ENCODE measurements at regions not wholly inside any gene's neighbourhood (a gene's known extent, or its start where the extent isn't known, plus 50 kb on each side); places are given as distances from the start of the nearest gene placed in this dataset.

GRCh38 chr14:104374718-104375080 is 204.9 kb upstream of the C14orf180 start:
- no peak for DNase-seq (ENCODE audit: low read depth)
- TF ChIP-seq CTCF (conservative IDR thresholded peaks at IDR 0.05; ENCODE audit: low read length), result no peak
- no peak overlapping the region for H3K4me3 ChIP-seq (ENCODE audit: low read length)

- DNase-seq (ENCODE audit: low read depth), result no peak
- no peak for TF ChIP-seq CTCF (conservative IDR thresholded peaks at IDR 0.05; ENCODE audit: low read length)
- H3K4me3 ChIP-seq (ENCODE audit: low read length), result no peak overlapping the region
Measured at GRCh38 chr14:104375551-104376201, 203.9 kb upstream of the C14orf180 start.

- DNase-seq (ENCODE audit: low read depth), result no peak
- TF ChIP-seq CTCF (conservative IDR thresholded peaks at IDR 0.05; ENCODE audit: low read length), result no peak
Measured at GRCh38 chr14:104376202-104377140, 203.1 kb upstream of the C14orf180 start.

GRCh38 chr14:104377256-104377655 is 202.3 kb upstream of the C14orf180 start:
- no peak for DNase-seq (ENCODE audit: low read depth)
- no peak for TF ChIP-seq CTCF (conservative IDR thresholded peaks at IDR 0.05; ENCODE audit: low read length)
- H3K4me3 ChIP-seq (ENCODE audit: low read length), result no peak overlapping the region

More at GRCh38 chr14:104376202-104377140, 203.1 kb upstream of the C14orf180 start:
- H3K4me3 ChIP-seq (ENCODE audit: low read length), result no peak overlapping the region

- no peak for TF ChIP-seq CTCF (conservative IDR thresholded peaks at IDR 0.05; ENCODE audit: low read length)
- H3K4me3 ChIP-seq (ENCODE audit: low read length), result no peak overlapping the region
Measured at GRCh38 chr14:104378698-104379113, 200.9 kb upstream of the C14orf180 start.

GRCh38 chr14:104382361-104383087 is 197.0 kb upstream of the C14orf180 start:
- H3K4me3 ChIP-seq (ENCODE audit: low read length), result no peak overlapping the region
- no peak for TF ChIP-seq CTCF (conservative IDR thresholded peaks at IDR 0.05; ENCODE audit: low read length)
- DNase-seq (ENCODE audit: low read depth), result no peak

More at GRCh38 chr14:104378698-104379113, 200.9 kb upstream of the C14orf180 start:
- DNase-seq (ENCODE audit: low read depth), result no peak

Measured in AG10803 (cell line).